Superior temporal gyrus (tissue), 1 donor: ENCODE measurements at regions not wholly inside any gene's neighbourhood (a gene's known extent, or its start where the extent isn't known, plus 50 kb on each side); places are given as distances from the start of the nearest gene placed in this dataset.

Source experiments
- DNase-seq: peaks from one replicate; pipeline ENCODE4 v3.0.0-alpha.2; 2016; ENCODE audit errors: extremely low spot score

DNA sequence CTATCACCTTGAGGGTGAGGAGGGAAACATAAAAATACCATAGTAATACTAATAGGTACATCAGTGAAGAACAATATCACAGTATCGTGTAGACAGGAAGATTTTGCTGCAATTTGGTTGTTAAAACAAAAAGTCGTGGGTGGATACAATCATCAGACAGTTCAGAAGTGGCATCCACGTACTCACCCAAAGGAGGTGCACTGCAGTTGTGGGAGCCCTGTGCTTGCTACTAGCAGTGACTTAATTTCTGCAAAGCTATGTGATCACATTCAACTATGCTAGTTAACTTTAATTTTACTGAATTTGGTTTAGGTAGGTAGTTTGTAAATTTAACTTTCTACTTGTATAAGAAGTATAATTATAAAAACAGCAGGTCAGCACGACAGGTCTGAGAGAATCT is 188.2 kb upstream of the SGK1 start:
- no peak for DNase-seq

DNA sequence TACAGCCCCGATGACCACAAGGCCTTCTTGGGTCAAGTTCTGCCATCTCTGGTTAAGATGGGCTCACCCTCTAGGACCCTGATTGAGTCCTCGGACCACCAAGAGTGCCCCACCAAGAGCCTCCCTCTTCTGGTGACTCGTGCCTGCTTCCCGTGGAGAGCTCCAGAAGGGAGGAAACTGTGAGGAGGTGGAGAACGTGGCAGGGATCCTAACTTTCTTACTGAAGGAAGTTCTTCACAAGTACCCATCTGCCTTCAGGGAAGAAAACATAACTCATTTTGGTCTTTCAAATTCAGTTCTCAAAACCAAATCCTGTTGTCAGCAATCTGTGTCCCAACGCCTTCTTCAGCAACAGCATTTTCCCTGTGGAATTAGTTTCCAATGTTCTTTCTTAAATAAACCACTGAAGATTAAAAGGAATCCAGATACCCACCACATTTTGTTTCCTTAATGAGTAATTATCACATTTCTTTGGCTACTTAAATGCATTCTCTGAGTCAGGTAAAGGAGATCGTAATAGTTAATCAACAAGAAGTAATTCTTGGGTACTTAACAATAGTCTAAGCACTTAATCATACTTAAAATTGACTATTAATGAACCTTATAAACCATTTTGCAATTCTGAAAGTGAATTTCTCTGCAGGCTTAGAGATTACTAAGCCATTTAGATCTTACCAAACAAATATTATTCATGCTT is 185.8 kb upstream of the SGK1 start:
- DNase-seq: no peak

DNA sequence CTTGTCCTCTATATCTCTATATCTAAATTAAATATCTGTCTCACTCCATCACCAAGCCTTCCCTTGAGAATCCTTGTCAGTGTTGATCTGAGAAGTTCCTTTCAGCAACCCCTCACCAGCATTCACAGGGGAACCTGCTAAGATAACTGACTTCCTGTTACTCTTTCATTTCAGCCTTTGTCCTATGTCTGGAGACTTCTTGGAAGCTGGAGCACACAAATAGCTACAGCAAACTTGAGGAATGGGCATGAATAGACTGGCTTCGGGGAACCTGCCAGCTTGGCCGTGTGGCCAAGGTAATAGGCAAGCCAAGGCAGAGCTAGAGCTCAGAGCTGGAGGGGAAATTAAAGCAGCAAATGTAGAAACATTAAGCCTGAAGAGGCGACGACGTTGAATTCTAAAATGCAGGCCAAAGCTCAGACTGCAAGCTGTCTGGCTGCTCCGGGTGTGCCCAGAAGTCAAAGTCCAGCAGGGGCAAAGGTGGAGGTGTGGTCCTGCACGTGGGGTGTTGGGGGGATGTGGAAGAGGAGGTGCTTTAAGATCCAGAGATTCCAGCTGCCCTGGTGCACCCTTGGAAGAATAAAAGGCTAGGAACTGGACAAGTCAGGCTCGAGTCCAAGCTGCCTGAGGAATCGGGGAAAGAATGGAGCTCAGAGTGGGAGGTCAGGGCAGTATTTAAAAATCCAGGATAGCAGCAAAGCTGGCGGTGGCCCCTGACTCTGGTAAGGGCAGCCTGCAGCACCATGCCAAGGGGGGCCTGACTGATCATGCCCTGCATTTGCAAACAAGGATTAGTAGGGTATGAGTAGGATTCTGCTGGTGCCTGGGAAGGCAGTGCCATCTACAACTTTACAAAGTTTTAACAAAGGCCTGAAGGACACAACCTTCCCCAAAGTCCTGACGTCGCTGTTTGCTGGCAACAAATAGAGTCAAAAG is 185.0 kb upstream of the SGK1 start:
- no peak for DNase-seq

DNA sequence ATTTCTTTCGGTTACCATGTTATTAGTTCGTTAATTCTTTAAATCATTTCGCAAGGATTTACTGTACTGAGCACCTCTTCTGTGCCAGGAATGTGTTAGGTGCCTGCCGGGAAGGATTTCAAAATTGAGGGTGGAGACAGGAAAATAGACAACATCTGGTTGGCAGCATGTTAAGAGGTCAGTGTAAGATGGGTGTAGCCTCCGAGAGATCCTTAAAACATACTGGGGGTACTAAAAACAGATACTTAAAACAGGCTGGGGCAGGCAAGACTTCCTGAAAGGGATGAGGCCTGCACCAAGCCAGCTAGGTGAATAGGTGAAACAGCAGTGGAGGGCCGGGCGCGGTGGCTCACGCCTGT is 178.0 kb upstream of the SGK1 start:
- DNase-seq: no peak

DNA sequence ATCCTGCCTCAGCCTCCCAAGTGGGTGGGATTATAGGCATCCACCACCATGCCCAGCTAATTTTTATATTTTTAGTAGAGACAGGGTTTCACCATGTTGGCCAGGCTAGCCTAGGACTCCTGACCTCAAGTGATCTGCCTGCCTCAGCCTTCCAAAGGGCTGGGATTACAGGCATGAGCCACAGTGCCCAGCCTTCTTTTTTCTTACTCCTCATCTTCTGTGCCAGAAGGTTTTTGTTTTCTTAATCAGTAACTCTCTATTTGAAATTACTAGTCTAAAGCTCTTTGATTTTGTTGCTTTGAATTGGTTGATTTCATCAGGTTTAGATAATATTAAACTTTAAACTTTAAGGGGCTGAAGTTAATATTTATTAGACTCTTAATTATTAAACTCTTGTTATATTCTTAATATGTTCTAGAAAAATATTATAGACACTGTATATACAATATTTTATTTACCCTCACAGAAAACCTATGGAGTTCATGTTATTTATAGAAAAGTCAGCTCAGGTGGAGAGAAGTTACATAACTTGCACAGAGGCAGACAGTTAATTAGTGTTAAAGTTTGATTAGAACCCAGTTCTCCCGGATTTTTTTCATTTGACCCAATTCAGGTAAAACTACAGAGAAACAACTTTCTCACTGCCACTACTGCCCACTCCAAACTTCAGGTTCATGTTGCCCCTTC is 177.4 kb upstream of the SGK1 start:
- DNase-seq: no peak

DNA sequence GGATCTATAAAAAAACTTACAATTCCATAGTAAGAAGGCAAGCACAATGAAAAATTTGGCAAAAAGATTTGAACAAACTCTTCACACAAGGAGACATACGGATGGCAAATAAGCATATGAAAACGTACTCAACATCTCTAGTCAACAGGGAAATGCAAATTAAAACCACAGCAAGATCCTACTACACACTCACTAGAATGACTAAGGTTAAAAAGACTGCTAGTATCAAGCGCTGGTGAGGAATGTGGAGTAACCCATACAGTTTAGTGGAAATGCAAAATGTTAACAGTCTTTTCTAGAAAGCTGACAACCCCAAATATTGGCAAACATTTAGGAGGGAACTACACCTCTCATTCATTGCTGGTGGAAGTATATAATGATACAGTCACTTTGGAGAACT is 175.9 kb upstream of the SGK1 start:
- DNase-seq: no peak

DNA sequence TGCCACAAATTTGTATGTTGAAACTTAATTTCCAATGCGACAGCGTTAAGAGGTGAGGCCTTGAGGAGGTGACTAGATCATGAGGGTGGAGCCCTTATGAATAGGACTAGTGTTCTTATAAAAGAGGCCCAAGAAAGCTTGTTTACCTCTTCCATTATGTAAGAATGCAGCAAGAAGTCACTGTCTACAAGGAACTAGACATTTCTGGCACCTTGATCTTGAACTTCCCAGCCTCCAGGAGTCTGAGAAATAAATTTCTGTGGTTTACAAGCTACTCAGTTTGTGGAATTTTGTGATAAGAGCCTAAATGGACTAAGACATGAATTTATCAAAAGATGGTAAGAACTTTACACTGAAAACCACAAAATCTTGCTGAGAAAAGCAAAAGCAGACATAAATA is 173.6 kb upstream of the SGK1 start:
- DNase-seq: no peak

DNA sequence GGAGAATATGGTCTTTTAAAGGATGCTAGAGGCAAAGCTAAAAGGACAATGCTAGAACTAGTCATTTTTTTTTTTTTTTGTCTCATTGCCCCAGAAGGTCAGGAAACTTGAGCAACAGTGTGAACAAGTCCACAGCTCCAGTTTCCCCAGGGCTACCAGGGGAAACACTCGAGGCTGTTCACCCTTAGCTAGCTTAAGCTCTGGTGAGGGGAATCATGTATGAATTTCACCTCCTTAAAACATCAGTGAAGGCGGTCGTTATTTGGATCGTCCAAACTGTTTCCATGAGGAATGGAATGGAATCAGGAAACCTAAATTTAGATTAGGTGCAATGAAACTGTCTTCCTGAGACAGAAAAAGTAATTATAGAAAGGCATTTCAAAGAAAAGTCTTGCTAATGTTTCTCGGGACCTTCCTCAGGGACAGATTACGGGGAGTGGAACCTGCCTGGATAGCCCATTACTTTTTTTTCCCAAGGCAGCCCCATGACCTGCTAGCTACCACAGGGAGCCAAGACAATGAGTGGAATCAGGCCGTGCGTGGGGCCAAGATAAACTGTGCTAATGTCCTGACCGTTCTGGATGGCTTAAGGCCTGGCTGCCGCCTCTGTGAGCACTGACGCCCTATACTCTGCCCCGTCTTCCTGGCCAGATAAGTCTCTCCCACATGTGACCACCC is 164.8 kb upstream of the SGK1 start:
- DNase-seq: no peak

DNA sequence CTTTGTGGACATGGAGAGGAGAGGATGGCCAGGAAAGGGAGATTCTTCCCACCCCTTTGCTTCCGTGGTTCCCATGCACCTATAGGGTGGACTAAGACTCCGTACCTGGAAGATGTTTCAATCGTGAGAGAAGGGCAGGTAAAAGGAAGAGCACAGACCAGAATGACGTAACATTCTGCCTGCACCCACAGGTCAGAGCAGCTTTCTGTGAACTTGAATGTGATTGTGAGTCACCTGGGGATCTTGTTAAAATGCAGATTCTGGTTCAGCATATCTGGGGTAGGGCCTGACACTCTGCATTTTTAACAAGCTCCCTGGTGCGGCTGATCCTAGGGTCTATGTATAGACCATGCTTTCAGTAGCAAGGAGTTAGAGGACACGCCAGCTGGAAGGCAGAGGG is 164.1 kb upstream of the SGK1 start:
- no peak for DNase-seq

DNA sequence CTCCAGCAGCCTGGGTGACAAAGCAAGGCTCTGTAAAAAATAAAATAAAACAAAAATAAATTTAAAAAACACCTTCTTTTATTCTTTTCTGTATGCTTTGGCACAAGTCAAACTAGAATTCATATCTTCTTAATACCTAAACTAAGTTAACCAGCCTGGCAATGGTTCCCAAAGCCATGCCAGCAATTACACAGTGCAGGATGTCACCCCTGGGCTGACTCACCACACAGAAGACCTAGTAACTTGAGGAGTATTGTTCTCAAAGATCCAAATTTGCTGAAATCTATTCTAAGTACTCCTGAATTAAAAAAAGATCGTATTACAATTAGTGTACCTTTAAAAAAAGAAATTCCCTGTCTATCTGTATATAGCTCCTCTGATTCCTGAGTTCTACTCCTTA is 162.7 kb upstream of the SGK1 start:
- no peak for DNase-seq

DNA sequence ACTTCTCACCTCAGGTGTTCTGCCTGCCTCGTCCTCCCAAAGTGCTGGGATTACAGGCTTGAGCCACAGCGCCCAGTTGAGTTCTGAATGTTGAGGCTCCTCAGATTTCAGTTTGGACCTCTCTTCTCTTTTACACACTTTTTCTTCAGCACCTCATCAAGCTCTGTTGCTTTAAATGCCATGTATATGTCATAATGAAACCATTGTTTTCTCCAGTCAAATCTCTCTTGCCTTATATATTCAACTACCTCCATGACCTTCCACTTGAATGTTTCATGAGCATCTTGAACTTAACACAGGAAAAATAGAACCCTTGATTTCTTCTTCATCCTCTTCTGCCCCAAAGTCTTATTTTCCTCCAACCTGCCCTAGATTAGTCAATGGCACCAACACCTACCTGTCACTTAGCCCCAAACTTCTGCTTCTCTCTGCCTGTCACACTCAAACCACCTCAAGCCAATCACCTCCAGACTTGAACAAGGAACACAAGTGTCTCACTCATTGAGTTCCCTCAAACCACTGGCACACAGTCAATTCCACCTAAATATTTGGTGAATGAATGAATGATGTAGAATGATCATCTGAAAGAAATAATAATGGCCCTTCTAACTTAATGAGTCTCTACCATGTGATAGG is 161.0 kb upstream of the SGK1 start:
- DNase-seq: no peak

DNA sequence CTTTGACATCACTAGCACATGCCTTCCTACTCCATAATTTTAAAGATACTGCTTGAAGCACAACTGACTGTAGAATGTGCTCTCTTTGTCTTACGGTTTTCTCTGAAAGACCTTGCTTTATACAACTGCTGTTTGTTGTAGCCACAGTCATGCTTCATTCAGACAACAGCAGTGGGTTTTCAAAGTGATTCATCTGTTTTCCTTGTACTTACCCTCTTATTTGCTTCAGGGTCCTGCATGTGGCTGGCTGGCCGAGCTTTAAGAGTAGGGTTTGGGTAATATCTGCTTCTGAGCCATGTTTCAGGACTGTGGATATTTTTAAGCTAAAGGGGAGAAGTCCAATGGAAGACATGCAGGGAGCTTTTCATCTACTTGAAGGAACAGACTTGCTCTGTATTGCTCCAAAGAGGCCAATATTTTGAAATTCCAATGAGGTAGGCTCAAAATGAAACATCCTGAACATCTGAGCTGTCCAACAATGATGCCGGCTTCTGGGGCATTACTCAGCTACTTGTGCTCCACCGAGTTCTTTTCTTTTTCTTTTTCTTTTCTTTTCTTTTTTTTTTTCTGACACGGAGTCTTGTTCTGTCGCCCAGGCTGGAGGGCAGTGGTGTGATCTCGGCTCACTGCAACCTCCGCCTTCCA is 160.2 kb upstream of the SGK1 start:
- no peak for DNase-seq

DNA sequence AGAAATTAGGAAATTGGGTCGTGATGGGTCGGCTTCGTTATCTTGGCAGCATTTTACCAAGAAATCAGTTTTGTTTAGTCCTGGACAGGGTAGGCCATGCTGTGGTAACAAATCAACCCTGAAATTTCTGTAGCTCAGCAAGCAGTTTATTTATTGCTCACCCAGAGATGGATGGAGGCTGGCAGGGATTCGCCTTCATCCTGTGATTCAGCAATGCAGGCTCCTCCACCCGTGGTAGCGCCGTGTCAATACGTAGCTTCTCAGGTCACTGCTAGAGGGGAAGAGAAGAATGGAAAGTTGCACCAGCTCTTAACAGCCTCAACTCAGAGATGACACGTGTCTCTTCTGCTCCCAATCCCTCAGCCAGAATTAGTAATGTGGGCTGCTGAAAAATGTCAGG is 157.0 kb upstream of the SGK1 start:
- no peak for DNase-seq

DNA sequence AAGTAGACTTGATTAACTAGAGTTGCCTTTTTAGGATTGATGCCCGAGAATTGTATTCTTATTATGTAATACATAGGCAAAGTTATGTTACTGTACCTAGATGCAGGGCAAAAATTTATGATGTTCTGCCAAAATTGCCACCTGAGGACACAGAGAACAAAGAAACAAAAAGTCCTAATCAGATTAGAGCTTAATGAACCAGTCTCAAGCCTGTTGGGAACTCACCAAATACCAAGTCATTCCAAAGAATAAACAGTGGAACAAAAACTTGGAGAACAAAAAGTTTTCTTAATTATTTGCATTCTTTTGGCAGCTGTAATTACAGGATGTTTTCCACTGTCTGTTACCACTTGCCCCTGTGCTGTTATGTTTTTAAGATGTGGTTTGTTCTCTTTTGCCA is 154.7 kb upstream of the SGK1 start:
- DNase-seq: no peak

DNA sequence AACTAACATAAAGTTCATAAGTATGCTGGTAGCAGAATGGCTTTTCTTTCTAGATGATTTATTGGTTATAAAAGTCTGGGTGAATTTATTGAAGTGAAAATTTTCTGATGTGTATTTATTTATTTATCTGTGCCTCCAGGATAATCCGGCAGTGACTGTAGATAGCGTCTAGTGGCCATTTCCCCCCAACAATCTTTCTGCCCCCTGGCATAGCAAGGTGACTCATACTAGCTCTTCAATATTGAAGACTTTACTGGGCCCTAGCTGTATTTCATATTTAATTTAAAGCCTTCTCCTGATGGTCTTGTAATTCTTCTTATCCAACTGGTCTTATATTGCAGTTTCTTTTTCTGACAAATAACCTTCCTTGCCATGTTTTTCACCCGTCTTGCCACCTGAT is 154.1 kb upstream of the SGK1 start:
- DNase-seq: no peak

DNA sequence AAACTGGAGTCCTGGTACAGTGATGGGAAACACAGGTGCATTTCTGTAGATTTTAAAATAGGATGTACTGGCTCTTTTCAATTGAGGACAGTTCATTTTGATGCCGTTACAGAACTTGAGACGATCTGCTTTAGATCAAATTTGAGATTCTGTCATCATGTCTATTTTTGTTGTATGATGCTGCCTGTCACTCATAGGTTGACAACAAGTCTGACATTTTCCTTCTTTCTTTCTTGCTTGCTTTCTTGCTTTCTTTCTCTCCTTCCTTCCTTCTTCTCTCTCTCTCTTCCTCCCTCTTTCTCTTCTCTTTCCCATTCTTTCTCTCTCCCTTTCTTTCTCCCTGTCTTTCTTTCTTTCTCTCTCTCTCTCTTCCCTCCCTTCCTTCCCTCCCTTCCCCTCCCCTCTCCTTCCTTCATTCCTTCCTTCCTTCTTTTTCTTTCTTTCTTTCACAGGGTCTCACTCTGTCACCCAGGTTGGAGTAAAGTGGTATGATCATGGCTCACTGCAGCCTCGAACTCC is 152.6 kb upstream of the SGK1 start:
- no peak for DNase-seq

DNA sequence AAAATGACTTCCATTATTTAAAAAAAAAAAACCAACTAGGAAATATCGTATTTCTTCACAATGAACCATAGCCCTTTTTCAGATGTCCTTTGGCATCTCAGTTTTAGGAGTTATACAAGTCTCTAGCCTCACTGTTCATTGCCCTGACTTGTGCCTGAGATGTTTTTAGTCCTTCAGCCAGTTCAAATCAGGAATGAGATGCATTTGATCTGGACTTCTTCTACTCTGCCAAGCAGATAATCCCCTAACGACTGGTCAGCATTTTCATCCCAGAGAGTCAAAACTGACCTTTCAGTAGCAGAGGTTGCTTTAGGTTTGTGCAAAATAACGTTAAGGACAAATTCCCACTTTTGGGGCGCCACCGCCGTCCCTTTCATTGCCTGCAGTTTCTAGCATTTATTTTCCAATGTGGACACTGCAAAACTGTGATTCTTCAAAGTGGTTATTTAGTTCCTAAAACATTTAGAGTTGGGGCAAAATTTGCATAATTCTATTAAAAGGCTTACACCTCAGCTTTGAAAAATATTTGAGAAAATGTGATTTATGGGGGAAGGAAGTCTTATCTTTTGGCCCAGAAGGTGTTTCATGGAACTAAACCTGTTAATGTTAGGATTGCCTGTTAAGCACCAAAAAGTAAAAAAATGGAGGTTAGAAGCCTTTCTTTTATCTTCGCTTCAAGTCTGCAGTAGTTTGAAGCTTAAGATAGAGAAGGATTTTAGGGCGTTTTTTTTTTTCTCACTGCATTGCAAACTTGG is 152.0 kb upstream of the SGK1 start:
- no peak for DNase-seq

DNA sequence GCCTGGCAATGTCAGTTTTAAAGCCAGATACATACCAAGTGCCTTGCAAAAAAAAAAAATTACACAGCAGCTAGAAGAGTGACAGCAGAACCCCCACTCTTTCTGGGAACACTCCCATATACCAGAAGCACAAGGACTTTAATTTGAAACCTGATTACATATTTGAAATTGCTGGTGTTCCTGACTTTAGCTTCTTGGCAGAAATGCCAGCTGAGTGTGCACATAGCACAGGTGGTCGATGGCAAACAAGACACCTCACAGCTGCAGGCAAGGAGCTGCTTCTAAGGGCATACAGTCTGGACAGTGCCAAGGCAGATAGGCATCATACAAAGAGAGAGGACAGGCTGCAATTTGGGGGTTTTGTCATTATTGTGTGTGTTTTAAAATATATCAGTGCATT is 150.7 kb upstream of the SGK1 start:
- DNase-seq: peak; percentile 68

DNA sequence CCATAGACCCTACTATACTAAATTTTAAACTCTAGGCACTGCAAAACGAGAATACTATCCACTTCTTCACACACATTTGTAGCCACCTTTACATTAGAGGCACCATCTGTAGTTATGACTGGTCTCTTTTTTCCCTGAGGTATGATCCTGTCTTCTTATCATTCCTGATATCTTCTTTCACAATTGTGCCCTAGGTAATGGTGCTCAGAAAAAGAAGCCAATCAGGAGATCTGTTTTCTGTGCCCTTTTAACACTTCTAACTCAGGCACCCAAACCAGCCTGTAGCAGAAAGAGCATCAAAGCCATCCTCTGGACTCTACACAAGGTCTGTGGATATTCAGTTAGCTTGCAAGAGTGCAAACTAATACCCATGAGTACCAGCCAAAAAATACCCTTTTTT is 149.7 kb upstream of the SGK1 start:
- DNase-seq: no peak
